PC-9 (cell line): ENCODE measurements at regions not wholly inside any gene's neighbourhood (a gene's known extent, or its start where the extent isn't known, plus 50 kb on each side); places are given as distances from the start of the nearest gene placed in this dataset.

Experiments
- EZH2 ChIP-seq: fragments of 200-600 bp; sonication (generic); IDR thresholded peaks from 2 replicates; pipeline ENCODE4 v1.8.0; 2017; ENCODE audit warnings: antibody characterized with exemption, low read depth
- TF ChIP-seq, protein P1 (sequence below): fragments of 200-600 bp; sonication (generic); conservative IDR thresholded peaks from 2 replicates; pipeline ENCODE4 v1.6.1; 2017; ENCODE audit warnings: mixed run types, antibody characterized with exemption, mild to moderate bottlenecking, moderate library complexity

DNA sequence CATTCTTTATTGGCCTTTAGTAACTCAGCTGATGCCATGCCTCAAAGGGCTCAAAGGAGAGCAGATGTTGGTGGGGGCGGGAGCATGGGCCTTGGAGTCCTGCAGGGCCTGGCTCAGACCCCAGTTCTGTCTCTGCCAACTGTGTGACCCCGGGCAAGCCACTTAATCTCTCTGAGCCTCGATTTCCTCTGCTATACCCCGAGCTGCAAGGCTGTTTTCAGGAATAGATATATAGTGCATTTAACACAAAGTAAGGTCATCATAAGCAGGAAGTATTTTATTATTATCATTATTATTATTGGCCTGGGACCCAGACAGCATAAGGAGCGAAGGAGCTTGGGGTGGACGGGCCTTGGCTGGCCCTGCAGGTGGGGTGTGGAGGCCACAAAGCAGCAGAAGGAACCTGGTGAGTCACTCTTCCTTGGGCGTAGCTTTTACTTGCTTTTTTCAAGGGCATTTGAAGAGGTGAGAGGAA, 162.7 kb downstream of the INHBB start:
- TF ChIP-seq, protein P1, sequence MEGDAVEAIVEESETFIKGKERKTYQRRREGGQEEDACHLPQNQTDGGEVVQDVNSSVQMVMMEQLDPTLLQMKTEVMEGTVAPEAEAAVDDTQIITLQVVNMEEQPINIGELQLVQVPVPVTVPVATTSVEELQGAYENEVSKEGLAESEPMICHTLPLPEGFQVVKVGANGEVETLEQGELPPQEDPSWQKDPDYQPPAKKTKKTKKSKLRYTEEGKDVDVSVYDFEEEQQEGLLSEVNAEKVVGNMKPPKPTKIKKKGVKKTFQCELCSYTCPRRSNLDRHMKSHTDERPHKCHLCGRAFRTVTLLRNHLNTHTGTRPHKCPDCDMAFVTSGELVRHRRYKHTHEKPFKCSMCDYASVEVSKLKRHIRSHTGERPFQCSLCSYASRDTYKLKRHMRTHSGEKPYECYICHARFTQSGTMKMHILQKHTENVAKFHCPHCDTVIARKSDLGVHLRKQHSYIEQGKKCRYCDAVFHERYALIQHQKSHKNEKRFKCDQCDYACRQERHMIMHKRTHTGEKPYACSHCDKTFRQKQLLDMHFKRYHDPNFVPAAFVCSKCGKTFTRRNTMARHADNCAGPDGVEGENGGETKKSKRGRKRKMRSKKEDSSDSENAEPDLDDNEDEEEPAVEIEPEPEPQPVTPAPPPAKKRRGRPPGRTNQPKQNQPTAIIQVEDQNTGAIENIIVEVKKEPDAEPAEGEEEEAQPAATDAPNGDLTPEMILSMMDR: no peak
- no peak for TF ChIP-seq EZH2
